ENCODE measurements at regions not wholly inside any gene's neighbourhood (a gene's known extent, or its start where the extent isn't known, plus 50 kb on each side); places are given as distances from the start of the nearest gene placed in this dataset.

- TF ChIP-seq CTCF (conservative IDR thresholded peaks at IDR 0.05; ENCODE audit: low read length) (no peak), EZH2phosphoT487 (IDR thresholded peaks at IDR 0.05; ENCODE audit: borderline replicate concordance) (no peak)
Measured at GRCh38 chr1:214861615-214862014, 220.9 kb upstream of the KCNK2 start.
